Caco-2 (cell line): ENCODE measurements at regions not wholly inside any gene's neighbourhood (a gene's known extent, or its start where the extent isn't known, plus 50 kb on each side); places are given as distances from the start of the nearest gene placed in this dataset.

Source experiments
- BruUV-seq: library from RNA; stranded (reverse); fragments of 400-500 nt; replicated peaks from 2 replicates; lab custom pipeline; 2021; lab: Mats Ljungman, UMichigan
- CTCF ChIA-PET: fragments of 300-600 bp; sonication (Branson Sonifier 250); formaldehyde crosslinking; loops from one replicate; lab custom pipeline; 2022; ENCODE audit warnings: antibody characterized with exemption; lab: Charles Lee
- POLR2A ChIA-PET: fragments of 300-600 bp; sonication (Branson Sonifier 250); formaldehyde crosslinking; loops from one replicate; lab custom pipeline; 2022; ENCODE audit warnings: antibody characterized with exemption; lab: Charles Lee
- DNase-seq, 2 experiments: peaks; one replicate each; pipeline versions ENCODE4 v3.0.0 to v3.0.0-alpha.2; 2020 to 2022
- H3K27me3 ChIP-seq: replicated peaks from 2 replicates; pipeline ENCODE4 v1.6.0; 2011; ENCODE audit warnings: low read length; ENCODE audit not compliant: control insufficient read depth, insufficient read depth
- H3K36me3 ChIP-seq: 2 replicates; pipeline ENCODE4 v1.5.1; 2011; ENCODE audit warnings: low read length; ENCODE audit not compliant: control insufficient read depth, insufficient read depth
- H3K4me1 ChIP-seq: fragments of 250-450 bp; sonication (Bioruptor Pico); 2 replicates; pipeline ENCODE4 v1.5.1; 2020; ENCODE audit warnings: mild to moderate bottlenecking
- H3K4me3 ChIP-seq: 2 replicates; pipeline ENCODE4 v1.5.1; 2011; ENCODE audit warnings: low read depth, mild to moderate bottlenecking, control low read depth, low read length
- H3K9me3 ChIP-seq: fragments of 250-450 bp; sonication (Bioruptor Pico); 2 replicates; pipeline ENCODE4 v1.5.1; 2020; ENCODE audit warnings: mild to moderate bottlenecking, moderate library complexity
- H3K27ac Mint-ChIP-seq: one replicate; pipeline ENCODE4 v1.8.0; 2022; ENCODE audit warnings: mixed read lengths; ENCODE audit not compliant: unreplicated experiment
- H3K27me3 Mint-ChIP-seq: one replicate; pipeline ENCODE4 v1.8.0; 2022; ENCODE audit warnings: mixed read lengths; ENCODE audit not compliant: insufficient read depth, unreplicated experiment
- H3K36me3 Mint-ChIP-seq: one replicate; pipeline ENCODE4 v1.8.0; 2022; ENCODE audit warnings: mild to moderate bottlenecking, mixed read lengths; ENCODE audit not compliant: insufficient read depth, unreplicated experiment
- H3K4me1 Mint-ChIP-seq: one replicate; pipeline ENCODE4 v1.8.0; 2022; ENCODE audit warnings: low read depth, mixed read lengths; ENCODE audit not compliant: unreplicated experiment
- H3K4me3 Mint-ChIP-seq: one replicate; pipeline ENCODE4 v1.8.0; 2022; ENCODE audit warnings: mild to moderate bottlenecking, moderate library complexity, mixed read lengths; ENCODE audit not compliant: unreplicated experiment
- H3K9me3 Mint-ChIP-seq: one replicate; pipeline ENCODE4 v1.8.0; 2022; ENCODE audit warnings: mixed read lengths; ENCODE audit not compliant: unreplicated experiment
- intact Hi-C: fragments of 100-400 bp; cut with micrococcal nuclease; formaldehyde crosslinking; loops from one replicate; pipeline ENCODE4 v1.10.0; 2022; ENCODE audit not compliant: unreplicated experiment
- TF ChIP-seq, protein P1 (sequence below), 2 experiments: fragments of 200-600 bp in 1 of 2; IDR thresholded peaks; 1 replicate in 1 of 2; 2 replicates in 1 of 2; pipeline versions ENCODE4 v1.5.1 to v1.8.0; 2011 to 2022; ENCODE audit warnings: antibody characterized with exemption in 1 of 2, control low read depth in 1 of 2, inconsistent platforms in 1 of 2, low read depth in 1 of 2, low read length in 1 of 2, mild to moderate bottlenecking in 1 of 2, moderate library complexity in 1 of 2; ENCODE audit not compliant: insufficient read depth in 1 of 2, severe bottlenecking in 1 of 2, unreplicated experiment in 1 of 2

DNA sequence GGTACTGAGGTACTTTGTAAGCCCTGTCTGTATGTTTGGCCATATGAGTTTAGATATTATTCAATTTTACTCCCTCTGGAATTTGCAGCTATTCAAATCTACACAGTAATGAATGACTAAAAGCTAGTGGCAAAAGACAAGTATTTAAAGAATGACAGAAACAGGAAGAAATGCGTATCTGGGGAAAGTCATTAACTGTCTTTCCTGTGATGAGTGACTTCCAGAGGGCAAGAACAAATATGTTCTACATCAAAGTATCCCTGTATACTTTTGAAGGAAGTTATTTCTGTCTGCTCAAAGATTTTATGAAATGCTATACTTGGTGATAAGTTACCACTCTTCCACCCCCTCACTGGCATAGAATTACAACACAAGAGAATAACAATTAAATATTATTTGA lies 489.3 kb upstream of the SOX9 start:
- Histone ChIP-seq H3K9me3 (peaks cover 2% of the 10 kb centered on the region; the same call in 1 of the 2 replicates), H3K27me3 (no peaks in the 10 kb centered on the region), H3K4me3 (no peak overlapping the region), H3K4me1 (peaks cover 16% of the 10 kb centered on the region; the same call in 1 of the 2 replicates), H3K36me3 (no peaks in the 10 kb centered on the region)
- no peak for DNase-seq
- Mint-ChIP-seq H3K4me1 (peaks cover 9% of the 10 kb centered on the region), H3K27me3 (peaks cover 1% of the 10 kb centered on the region), H3K27ac (no peak overlapping the region), H3K36me3 (no peaks in the 10 kb centered on the region), H3K9me3 (peaks cover 27% of the 10 kb centered on the region), H3K4me3 (no peak overlapping the region)
- BruUV-seq: no TSS peak
- POLR2A ChIA-PET: no interaction called here
- intact Hi-C loops: no loop called here
- TF ChIP-seq, protein P1, sequence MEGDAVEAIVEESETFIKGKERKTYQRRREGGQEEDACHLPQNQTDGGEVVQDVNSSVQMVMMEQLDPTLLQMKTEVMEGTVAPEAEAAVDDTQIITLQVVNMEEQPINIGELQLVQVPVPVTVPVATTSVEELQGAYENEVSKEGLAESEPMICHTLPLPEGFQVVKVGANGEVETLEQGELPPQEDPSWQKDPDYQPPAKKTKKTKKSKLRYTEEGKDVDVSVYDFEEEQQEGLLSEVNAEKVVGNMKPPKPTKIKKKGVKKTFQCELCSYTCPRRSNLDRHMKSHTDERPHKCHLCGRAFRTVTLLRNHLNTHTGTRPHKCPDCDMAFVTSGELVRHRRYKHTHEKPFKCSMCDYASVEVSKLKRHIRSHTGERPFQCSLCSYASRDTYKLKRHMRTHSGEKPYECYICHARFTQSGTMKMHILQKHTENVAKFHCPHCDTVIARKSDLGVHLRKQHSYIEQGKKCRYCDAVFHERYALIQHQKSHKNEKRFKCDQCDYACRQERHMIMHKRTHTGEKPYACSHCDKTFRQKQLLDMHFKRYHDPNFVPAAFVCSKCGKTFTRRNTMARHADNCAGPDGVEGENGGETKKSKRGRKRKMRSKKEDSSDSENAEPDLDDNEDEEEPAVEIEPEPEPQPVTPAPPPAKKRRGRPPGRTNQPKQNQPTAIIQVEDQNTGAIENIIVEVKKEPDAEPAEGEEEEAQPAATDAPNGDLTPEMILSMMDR (IDR thresholded peaks at IDR 0.05; ENCODE audit: insufficient read depth in 1 of 2, low read depth in 1 of 2, low read length in 1 of 2, severe bottlenecking in 1 of 2, unreplicated experiment in 1 of 2): no peak
- CTCF ChIA-PET: no interaction called here

DNA sequence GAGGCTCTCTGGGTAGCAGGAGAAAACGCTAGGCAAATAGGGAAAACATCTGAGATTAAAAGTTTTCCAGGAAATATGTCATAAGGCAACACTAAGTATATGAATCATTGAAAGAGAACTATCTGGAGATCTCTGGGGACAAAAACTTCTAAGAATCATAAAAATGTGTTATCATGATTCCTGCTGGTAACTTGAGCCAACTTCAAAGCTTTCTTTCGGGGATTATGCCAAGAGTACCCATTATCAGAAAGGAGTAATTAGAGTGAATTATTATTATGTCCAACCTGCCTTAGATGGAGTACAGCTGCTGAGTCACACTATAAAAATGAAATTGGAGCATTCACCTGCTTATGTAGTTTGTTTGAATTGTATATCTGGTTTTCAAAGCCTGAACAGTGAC lies 488.5 kb upstream of the SOX9 start:
- Histone ChIP-seq H3K4me1 (peaks cover 16% of the 10 kb centered on the region; the same call in 1 of the 2 replicates), H3K36me3 (no peaks in the 10 kb centered on the region), H3K9me3 (peaks cover 2% of the 10 kb centered on the region; the same call in 1 of the 2 replicates), H3K27me3 (no peaks in the 10 kb centered on the region), H3K4me3 (no peak overlapping the region)
- Mint-ChIP-seq H3K9me3 (peaks cover 19% of the 10 kb centered on the region), H3K36me3 (no peaks in the 10 kb centered on the region), H3K27me3 (peaks cover 2% of the 10 kb centered on the region), H3K27ac (no peak overlapping the region), H3K4me3 (no peak overlapping the region), H3K4me1 (peaks cover 9% of the 10 kb centered on the region)
- ChIA-PET CTCF (no interaction called here), POLR2A (no interaction called here)
- no TSS peak for BruUV-seq
- intact Hi-C loops: no loop called here
- no peak for DNase-seq
- TF ChIP-seq, protein P1 (IDR thresholded peaks at IDR 0.05; ENCODE audit: insufficient read depth in 1 of 2, low read depth in 1 of 2, low read length in 1 of 2, severe bottlenecking in 1 of 2, unreplicated experiment in 1 of 2): no peak

DNA sequence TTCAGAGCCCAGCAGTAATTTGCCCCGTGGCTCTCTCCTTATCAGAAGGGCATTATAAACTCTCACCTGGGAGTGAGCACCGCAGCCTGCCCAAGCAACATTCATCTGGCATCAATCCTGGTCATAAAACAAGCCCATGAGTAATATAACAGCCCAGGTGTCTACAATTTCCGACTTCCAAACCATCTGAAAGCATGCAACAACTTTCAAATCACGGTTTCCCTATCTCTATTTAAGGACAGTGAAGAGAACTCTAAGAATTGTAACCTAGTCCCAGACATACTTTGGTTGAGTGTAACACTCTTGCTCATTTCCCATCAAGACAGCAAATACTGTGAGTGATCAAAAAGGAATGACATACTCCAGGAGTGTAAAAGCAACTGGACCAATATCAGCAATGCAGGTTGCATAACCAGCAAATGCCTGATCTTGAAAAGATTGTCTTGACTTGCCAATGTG lies 487.4 kb upstream of the SOX9 start:
- no TSS peak for BruUV-seq
- CTCF ChIA-PET: no interaction called here
- Mint-ChIP-seq H3K4me3 (no peak overlapping the region), H3K27ac (no peak overlapping the region), H3K36me3 (no peaks in the 10 kb centered on the region), H3K4me1 (peaks cover 9% of the 10 kb centered on the region), H3K9me3 (peaks cover 15% of the 10 kb centered on the region), H3K27me3 (peaks cover 2% of the 10 kb centered on the region)
- Histone ChIP-seq H3K9me3 (peaks cover 2% of the 10 kb centered on the region; the same call in 1 of the 2 replicates), H3K36me3 (no peaks in the 10 kb centered on the region), H3K4me1 (peaks cover 16% of the 10 kb centered on the region; the same call in 1 of the 2 replicates), H3K4me3 (no peak overlapping the region), H3K27me3 (no peaks in the 10 kb centered on the region)
- POLR2A ChIA-PET: no interaction called here
- intact Hi-C loops: no loop called here
- DNase-seq: peak in 1 of 2 experiments; percentile 38
- TF ChIP-seq, protein P1 (IDR thresholded peaks at IDR 0.05; ENCODE audit: insufficient read depth in 1 of 2, low read depth in 1 of 2, low read length in 1 of 2, severe bottlenecking in 1 of 2, unreplicated experiment in 1 of 2): no peak
